Activated CD8-positive, alpha-beta T cell treated with anti-CD3 and anti-CD28 coated beads, Interleukin-2, amount 10 ng/mL, durations not matched to agents 7 days and 5 days (primary cell): ENCODE measurements at regions not wholly inside any gene's neighbourhood (a gene's known extent, or its start where the extent isn't known, plus 50 kb on each side); places are given as distances from the start of the nearest gene placed in this dataset.

ENCODE experiments used
- ATAC-seq: fragments of 150-1000 bp; cut with Tn5 transposase; one replicate; pipeline ENCODE4 v1.10.0; 2021; ENCODE audit warnings: moderate library complexity
- CTCF ChIA-PET: fragments of 350-600 bp; sonication (Branson Sonifier 250); formaldehyde crosslinking; loops from one replicate; lab custom pipeline; 2021; ENCODE audit warnings: antibody characterized with exemption; lab: Charles Lee
- POLR2A ChIA-PET: fragments of 350-600 bp; sonication (Branson Sonifier 250); formaldehyde crosslinking; loops from one replicate; lab custom pipeline; 2021; ENCODE audit warnings: antibody characterized with exemption; lab: Charles Lee
- DNase-seq: peaks from one replicate; pipeline ENCODE4 v3.0.0-alpha.2; 2020
- H3K27ac Mint-ChIP-seq: one replicate; pipeline ENCODE4 v1.8.0; 2021; ENCODE audit warnings: mild to moderate bottlenecking, mixed read lengths
- H3K27me3 Mint-ChIP-seq: one replicate; pipeline ENCODE4 v1.8.0; 2021; ENCODE audit warnings: low read depth, mixed read lengths
- H3K36me3 Mint-ChIP-seq: one replicate; pipeline ENCODE4 v1.8.0; 2021; ENCODE audit warnings: low read depth, mixed read lengths
- H3K4me1 Mint-ChIP-seq: one replicate; pipeline ENCODE4 v1.8.0; 2021; ENCODE audit warnings: low read depth, mixed read lengths
- H3K4me3 Mint-ChIP-seq: one replicate; pipeline ENCODE4 v1.8.0; 2021; ENCODE audit warnings: mild to moderate bottlenecking, mixed read lengths
- H3K9me3 Mint-ChIP-seq: one replicate; pipeline ENCODE4 v1.8.0; 2022; ENCODE audit warnings: mixed read lengths; ENCODE audit not compliant: insufficient read depth

GRCh38 chr2:46239175-46239846, 57.9 kb upstream of the EPAS1 start:
- peak overlapping the region; percentile 88 for H3K27ac Mint-ChIP-seq
- peaks cover 2% of the 10 kb centered on the region for H3K36me3 Mint-ChIP-seq
- ATAC-seq: peak; percentile 31
- peak; percentile 32 for DNase-seq
- peaks cover 8% of the 10 kb centered on the region for H3K27me3 Mint-ChIP-seq
- H3K9me3 Mint-ChIP-seq: no peaks in the 10 kb centered on the region
- H3K4me1 Mint-ChIP-seq: peaks cover 34% of the 10 kb centered on the region
- H3K4me3 Mint-ChIP-seq: no peak overlapping the region
- ChIA-PET CTCF (interaction anchor here (1.0 to 1.1 kb wide), 2 partner anchors 8 to 176 kb away, joined by 3 read pairs; no protein-coding TSS in a partner anchor), POLR2A (interaction anchor here (0.5 to 1.3 kb wide), 2 partner anchors 10 to 28 kb away, joined by 3 to 4 read pairs; no protein-coding TSS in a partner anchor)

- peak; percentile 68 for DNase-seq
- Mint-ChIP-seq H3K4me3 (no peak overlapping the region), H3K27me3 (peaks cover 8% of the 10 kb centered on the region), H3K36me3 (peaks cover 2% of the 10 kb centered on the region), H3K27ac (peak overlapping the region; percentile 88), H3K4me1 (peaks cover 34% of the 10 kb centered on the region), H3K9me3 (no peaks in the 10 kb centered on the region)
- ChIA-PET POLR2A (interaction anchor here (1.3 kb wide), 1 partner anchor 10 kb away, joined by 4 read pairs; no protein-coding TSS in a partner anchor), CTCF (interaction anchor here (1.0 to 1.1 kb wide), 2 partner anchors 9 to 177 kb away, joined by 3 read pairs; no protein-coding TSS in a partner anchor)
- ATAC-seq: peak; percentile 94
Measured at GRCh38 chr2:46239847-46240181, 57.4 kb upstream of the EPAS1 start.

GRCh38 chr2:46241344-46241743, 55.9 kb upstream of the EPAS1 start:
- H3K36me3 Mint-ChIP-seq: peaks cover 2% of the 10 kb centered on the region
- no peak for DNase-seq
- no peaks in the 10 kb centered on the region for H3K9me3 Mint-ChIP-seq
- ChIA-PET POLR2A (interaction anchor here (0.6 kb wide), 1 partner anchor 577 kb away, joined by 4 read pairs; no protein-coding TSS in a partner anchor), CTCF (no interaction called here)
- ATAC-seq: no peak
- no peak overlapping the region for H3K27ac Mint-ChIP-seq
- no peak overlapping the region for H3K4me3 Mint-ChIP-seq
- peaks cover 32% of the 10 kb centered on the region for H3K4me1 Mint-ChIP-seq
- peaks cover 15% of the 10 kb centered on the region for H3K27me3 Mint-ChIP-seq

- ChIA-PET POLR2A (no interaction called here), CTCF (no interaction called here)
- H3K27me3 Mint-ChIP-seq: peaks cover 29% of the 10 kb centered on the region
- H3K4me3 Mint-ChIP-seq: no peak overlapping the region
- H3K36me3 Mint-ChIP-seq: no peaks in the 10 kb centered on the region
- H3K4me1 Mint-ChIP-seq: peaks cover 4% of the 10 kb centered on the region
- DNase-seq (no peak), ATAC-seq (no peak)
- H3K27ac Mint-ChIP-seq: no peak overlapping the region
- no peaks in the 10 kb centered on the region for H3K9me3 Mint-ChIP-seq
Measured at GRCh38 chr2:46245869-46246268, 51.3 kb upstream of the EPAS1 start.

GRCh38 chr2:46246790-46247189, 50.4 kb upstream of the EPAS1 start:
- POLR2A ChIA-PET: no interaction called here
- no peak overlapping the region for H3K27ac Mint-ChIP-seq
- H3K36me3 Mint-ChIP-seq: no peaks in the 10 kb centered on the region
- H3K4me1 Mint-ChIP-seq: peaks cover 4% of the 10 kb centered on the region
- H3K9me3 Mint-ChIP-seq: no peaks in the 10 kb centered on the region
- H3K27me3 Mint-ChIP-seq: peaks cover 23% of the 10 kb centered on the region
- CTCF ChIA-PET: interaction anchor here (0.6 kb wide), 1 partner anchor 28 kb away, joined by 3 read pairs; no protein-coding TSS in a partner anchor
- H3K4me3 Mint-ChIP-seq: no peak overlapping the region
- ATAC-seq: no peak
- no peak for DNase-seq
